ENCODE measurements at regions not wholly inside any gene's neighbourhood (a gene's known extent, or its start where the extent isn't known, plus 50 kb on each side); places are given as distances from the start of the nearest gene placed in this dataset.
"Not testable (repeated sequence)": the region's sequence is repeated elsewhere in the genome, so short reads cannot be mapped to it uniquely, and the experiment has no call there.

DNA sequence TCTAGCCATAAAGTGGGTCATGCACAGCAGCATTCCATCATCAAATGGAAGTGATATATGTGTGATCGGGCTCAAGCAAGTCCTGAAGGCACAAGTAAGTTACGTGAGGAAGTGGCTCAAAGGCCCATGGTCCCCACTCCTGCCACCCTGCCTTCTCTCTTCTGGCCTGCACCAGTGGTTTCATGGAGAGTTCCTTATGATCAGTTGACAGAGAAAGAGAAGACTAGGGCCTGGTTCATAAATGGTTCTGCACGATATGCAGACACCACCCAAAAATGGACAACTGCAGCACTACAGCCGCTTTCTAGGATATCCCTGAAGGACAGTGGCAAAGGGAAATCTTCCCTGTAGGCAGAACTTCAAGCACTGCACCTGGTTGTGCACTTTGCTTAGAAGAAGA, 412.6 kb upstream of the SMIM21 start:
- WGBS (ENCODE audit: insufficient coverage): 90% methylated on average over 2 of the region's 4 CpGs
- Mint-ChIP-seq H3K27ac (no peak overlapping the region), H3K36me3 (no peaks in the 10 kb centered on the region), H3K4me3 (no peak overlapping the region), H3K4me1 (no peaks in the 10 kb centered on the region), H3K27me3 (ENCODE audit: low read depth in 3 of 3) (no peaks in the 10 kb centered on the region), H3K9me3 (peaks cover 0 to 6% (median 3%) of the 10 kb centered on the region in 7 donors)
- no peaks in the 10 kb centered on the region for H3K27me3 ChIP-seq (ENCODE audit: control insufficient read depth in 2 of 2, insufficient read depth in 2 of 2, low read length in 2 of 2)
- H3K36me3 ChIP-seq (replicated peaks in 1 of 2; ENCODE audit: control insufficient read depth in 1 of 2, insufficient read depth in 2 of 2, low read length in 2 of 2): no peaks in the 10 kb centered on the region
- no peak overlapping the region for H3K4me2 ChIP-seq (replicated peaks; ENCODE audit: extremely low read depth, low read length, poor library complexity, severe bottlenecking)
- no peaks in the 10 kb centered on the region for H4K20me1 ChIP-seq (ENCODE audit: insufficient read depth, low read length)
- no peak overlapping the region for H3K9ac ChIP-seq (ENCODE audit: insufficient read depth, low read length, poor library complexity, severe bottlenecking)
- no peaks in the 10 kb centered on the region for H3K9me3 ChIP-seq (replicated peaks in 1 of 2; ENCODE audit: control insufficient read depth in 1 of 2, insufficient read depth in 1 of 2, low read length in 2 of 2)
- H3K4me3 ChIP-seq (replicated peaks in 1 of 3; ENCODE audit: low read depth in 2 of 3, low read length in 3 of 3): no peak overlapping the region
- H3K4me1 ChIP-seq (ENCODE audit: control insufficient read depth in 1 of 2, insufficient read depth in 2 of 2, low read length in 2 of 2): no peaks in the 10 kb centered on the region
- intact Hi-C loops (cut with micrococcal nuclease): no loop called here
- TF ChIP-seq, protein P1, sequence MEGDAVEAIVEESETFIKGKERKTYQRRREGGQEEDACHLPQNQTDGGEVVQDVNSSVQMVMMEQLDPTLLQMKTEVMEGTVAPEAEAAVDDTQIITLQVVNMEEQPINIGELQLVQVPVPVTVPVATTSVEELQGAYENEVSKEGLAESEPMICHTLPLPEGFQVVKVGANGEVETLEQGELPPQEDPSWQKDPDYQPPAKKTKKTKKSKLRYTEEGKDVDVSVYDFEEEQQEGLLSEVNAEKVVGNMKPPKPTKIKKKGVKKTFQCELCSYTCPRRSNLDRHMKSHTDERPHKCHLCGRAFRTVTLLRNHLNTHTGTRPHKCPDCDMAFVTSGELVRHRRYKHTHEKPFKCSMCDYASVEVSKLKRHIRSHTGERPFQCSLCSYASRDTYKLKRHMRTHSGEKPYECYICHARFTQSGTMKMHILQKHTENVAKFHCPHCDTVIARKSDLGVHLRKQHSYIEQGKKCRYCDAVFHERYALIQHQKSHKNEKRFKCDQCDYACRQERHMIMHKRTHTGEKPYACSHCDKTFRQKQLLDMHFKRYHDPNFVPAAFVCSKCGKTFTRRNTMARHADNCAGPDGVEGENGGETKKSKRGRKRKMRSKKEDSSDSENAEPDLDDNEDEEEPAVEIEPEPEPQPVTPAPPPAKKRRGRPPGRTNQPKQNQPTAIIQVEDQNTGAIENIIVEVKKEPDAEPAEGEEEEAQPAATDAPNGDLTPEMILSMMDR (IDR thresholded peaks at IDR 0.05): no peak
- no peak for DNase-seq
- H3K27ac ChIP-seq (ENCODE audit: low read depth in 1 of 2, low read length in 2 of 2): no peak overlapping the region
- no peak overlapping the region for H2AFZ ChIP-seq (ENCODE audit: insufficient read depth, low read depth, low read length, poor library complexity, severe bottlenecking)
- H3K79me2 ChIP-seq (ENCODE audit: insufficient read depth, low read length): no peaks in the 10 kb centered on the region

DNA sequence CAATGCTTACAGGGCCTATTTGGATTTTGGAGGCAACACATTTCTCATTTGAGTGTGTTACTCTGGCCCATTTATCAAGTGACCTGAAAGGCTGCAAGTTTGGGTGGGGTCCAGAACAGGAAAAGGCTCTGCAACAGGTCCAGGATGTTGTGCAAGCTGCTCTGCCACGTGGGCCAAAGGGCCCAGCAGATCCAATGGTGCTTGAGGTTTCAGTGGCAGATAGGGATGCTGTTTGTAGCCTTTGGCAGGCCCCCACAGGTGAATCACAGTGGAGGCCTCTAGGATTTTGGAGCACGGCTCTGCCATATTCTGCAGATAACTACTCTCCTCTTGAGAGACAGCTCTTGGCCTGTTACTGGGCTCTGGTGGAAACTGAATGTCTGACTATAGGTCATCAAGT, 412.2 kb upstream of the SMIM21 start:
- H3K9me3 ChIP-seq (replicated peaks in 1 of 2; ENCODE audit: control insufficient read depth in 1 of 2, insufficient read depth in 1 of 2, low read length in 2 of 2); H3K27ac ChIP-seq (ENCODE audit: low read depth in 1 of 2, low read length in 2 of 2); H3K9ac ChIP-seq (ENCODE audit: insufficient read depth, low read length, poor library complexity, severe bottlenecking); H3K36me3 Mint-ChIP-seq; H3K4me2 ChIP-seq (replicated peaks; ENCODE audit: extremely low read depth, low read length, poor library complexity, severe bottlenecking); H3K27ac Mint-ChIP-seq; intact Hi-C loops (cut with micrococcal nuclease); H3K9me3 Mint-ChIP-seq; H3K4me3 Mint-ChIP-seq; H3K27me3 ChIP-seq (ENCODE audit: control insufficient read depth in 2 of 2, insufficient read depth in 2 of 2, low read length in 2 of 2); H3K4me3 ChIP-seq (replicated peaks in 1 of 3; ENCODE audit: low read depth in 2 of 3, low read length in 3 of 3); H2AFZ ChIP-seq (ENCODE audit: insufficient read depth, low read depth, low read length, poor library complexity, severe bottlenecking); H3K79me2 ChIP-seq (ENCODE audit: insufficient read depth, low read length); H3K27me3 Mint-ChIP-seq (ENCODE audit: low read depth in 3 of 3); H3K4me1 Mint-ChIP-seq; H4K20me1 ChIP-seq (ENCODE audit: insufficient read depth, low read length); H3K36me3 ChIP-seq (replicated peaks in 1 of 2; ENCODE audit: control insufficient read depth in 1 of 2, insufficient read depth in 2 of 2, low read length in 2 of 2); H3K4me1 ChIP-seq (ENCODE audit: control insufficient read depth in 1 of 2, insufficient read depth in 2 of 2, low read length in 2 of 2); DNase-seq: not testable (repeated sequence)
- 50% methylated on average over 2 of the region's 2 CpGs for WGBS (ENCODE audit: insufficient coverage)
